HG03039 (cell line): ENCODE measurements at regions not wholly inside any gene's neighbourhood (a gene's known extent, or its start where the extent isn't known, plus 50 kb on each side); places are given as distances from the start of the nearest gene placed in this dataset.
A peak's percentile ranks its signal among the peaks of the same experiment; 100 is the strongest.
"Not testable (repeated sequence)": the region's sequence is repeated elsewhere in the genome, so short reads cannot be mapped to it uniquely, and the experiment has no call there.

Source experiments
- ATAC-seq: cut with Tn5 transposase; IDR thresholded peaks from one replicate; pipeline ENCODE4 v1.9.1; 2021; ENCODE audit warnings: mild to moderate bottlenecking, moderate library complexity; ENCODE audit not compliant: unreplicated experiment

GRCh38 chr16:66176731-66177130 is 189.8 kb upstream of the CDH5 start:
- ATAC-seq: no peak

DNA sequence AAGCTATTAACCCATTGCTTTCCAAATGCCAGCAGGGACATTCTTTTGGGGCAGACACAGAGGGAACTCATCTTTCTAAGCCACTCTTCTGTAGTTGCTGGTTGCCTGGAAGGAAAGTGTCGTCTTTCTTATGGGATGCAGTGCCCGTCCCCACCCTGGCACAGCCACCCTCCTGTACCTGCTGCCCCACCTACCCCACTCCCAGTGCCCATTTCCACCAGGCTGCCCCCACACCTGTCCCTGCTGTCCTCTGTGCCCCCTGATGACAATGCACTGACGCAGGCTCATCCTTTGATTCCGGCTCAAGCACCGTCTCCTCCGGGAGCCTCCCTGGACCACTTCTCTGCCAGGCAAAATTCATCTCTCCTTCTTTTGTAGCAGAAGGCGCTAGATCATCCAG is 190.4 kb upstream of the CDH5 start:
- no peak for ATAC-seq

- ATAC-seq: no peak
Observed at GRCh38 chr16:66175636-66176035, 190.9 kb upstream of the CDH5 start.

- ATAC-seq: no peak
Observed at GRCh38 chr16:66175058-66175457, 191.4 kb upstream of the CDH5 start.

DNA sequence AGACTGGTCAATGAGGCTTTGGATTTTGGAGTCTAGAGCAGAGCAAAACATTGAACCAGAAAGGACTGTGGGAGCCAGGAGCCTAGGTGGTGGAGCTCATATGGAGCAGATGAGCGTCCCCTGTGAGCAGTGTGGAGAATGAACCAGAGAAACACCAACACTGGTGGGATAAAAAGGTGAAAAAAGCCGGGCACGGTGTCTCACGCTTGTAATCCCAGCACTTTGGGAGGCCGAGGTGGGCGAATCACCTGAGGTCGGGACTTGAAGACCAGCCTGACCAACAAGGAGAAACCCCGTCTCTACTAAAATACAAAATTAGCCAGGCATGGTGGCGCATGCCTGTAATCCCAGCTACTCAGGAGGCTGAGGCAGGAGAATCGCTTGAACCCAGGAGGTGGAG is 192.7 kb upstream of the CDH5 start:
- not testable (repeated sequence) for ATAC-seq

DNA sequence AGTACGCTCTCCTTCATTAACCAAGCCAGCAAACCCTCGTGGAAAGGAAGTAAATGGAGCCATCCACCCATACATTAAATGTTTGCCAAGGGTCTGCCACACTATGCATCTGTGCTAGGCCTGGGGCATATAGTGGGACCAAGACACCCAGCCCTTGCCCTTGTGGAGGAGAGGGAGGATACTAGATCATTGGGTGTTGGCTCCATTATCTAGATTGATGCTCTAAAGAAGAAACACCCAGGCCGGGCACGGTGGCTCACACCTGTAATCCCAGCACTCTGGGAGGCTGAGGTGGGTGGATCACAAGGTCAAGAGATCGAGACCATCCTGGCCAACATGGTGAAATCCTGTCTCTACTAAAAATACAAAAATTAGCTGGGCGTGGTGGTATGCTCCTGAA is 193.3 kb upstream of the CDH5 start:
- not testable (repeated sequence) for ATAC-seq

DNA sequence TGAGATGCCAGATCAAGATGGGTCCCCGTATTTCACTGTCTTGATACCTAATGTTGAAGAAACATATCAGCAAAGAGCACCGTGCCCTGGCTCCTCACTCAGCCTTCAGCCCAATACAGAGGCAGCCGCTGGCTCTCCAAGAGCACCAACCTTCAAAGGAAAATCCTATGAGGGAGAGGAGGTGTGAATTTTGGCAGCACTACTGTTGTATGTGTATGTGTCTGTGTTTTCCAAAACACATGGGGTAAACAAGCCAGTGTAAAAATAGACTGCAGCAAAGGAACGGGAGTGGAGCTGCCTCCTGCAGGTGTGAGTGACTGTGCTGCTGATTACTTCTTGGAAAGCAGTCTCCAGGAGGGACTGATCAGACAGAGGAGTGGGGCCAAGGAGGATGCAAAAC is 194.0 kb upstream of the CDH5 start:
- no peak for ATAC-seq

DNA sequence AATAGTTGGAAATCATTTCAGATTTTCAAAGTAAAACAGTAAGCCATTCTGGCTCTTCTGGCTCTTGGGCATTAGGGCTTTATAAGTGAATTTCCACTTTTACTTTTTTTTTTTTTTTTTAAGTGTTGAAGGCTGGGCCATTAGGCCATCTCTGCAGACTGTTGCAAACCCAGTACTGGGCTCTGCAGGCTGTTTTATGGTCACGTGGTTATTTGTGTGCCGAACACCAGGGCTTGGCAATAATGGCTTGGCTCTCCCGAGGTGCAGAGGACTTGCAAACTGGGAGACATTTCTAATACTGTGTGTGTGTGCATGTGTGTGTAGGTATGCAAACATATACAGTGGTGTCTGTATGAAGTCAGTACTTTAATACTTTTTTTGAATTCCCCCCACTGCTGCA is 194.9 kb upstream of the CDH5 start:
- no peak for ATAC-seq

- ATAC-seq: no peak
Observed at GRCh38 chr16:66170989-66171388, 195.5 kb upstream of the CDH5 start.

DNA sequence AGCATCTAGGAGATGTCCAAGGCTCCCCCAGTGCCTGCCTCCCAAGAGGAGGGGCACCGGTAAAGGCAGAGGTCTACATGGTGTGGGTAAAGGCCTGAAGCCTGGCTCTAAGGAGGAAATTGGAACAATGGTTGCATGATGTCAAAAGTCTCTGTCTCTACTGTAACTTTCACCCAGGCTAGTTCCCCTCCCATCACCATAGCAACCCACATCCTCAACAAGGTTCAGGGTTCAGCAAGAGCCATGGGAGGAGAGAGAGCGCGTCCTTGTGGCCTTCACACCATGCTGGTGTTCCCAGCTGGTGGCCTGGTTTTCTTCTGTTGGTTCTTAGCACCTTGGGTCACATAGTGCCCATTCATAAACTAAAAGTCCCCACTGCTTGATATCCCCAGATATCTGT is 196.7 kb upstream of the CDH5 start:
- no peak for ATAC-seq

- no peak for ATAC-seq
Observed at GRCh38 chr16:66168777-66169176, 197.7 kb upstream of the CDH5 start.

- no peak for ATAC-seq
Observed at GRCh38 chr16:66167564-66168291, 198.8 kb upstream of the CDH5 start.

DNA sequence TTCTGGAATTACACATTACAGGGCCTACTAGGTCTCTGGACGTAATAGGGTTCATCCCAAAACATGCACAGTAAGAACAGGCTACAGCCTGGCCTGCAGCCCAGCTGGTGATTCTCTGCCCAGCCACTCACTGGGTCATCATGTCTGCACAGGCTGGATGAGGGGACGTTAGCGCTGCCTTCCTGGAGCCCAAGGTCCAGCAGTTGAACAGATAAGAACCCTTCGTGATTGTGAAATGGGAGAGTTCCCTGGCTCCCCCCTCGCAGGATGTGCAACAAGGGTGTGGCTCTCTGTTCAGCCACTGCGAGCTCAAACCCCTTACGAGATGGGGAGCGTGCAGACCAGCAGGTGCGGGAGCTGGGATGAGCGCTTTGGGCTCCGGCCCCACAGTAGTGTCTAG is 200.0 kb upstream of the CDH5 start:
- ATAC-seq: no peak

- ATAC-seq: no peak
Observed at GRCh38 chr16:66165879-66166278, 200.6 kb upstream of the CDH5 start.

DNA sequence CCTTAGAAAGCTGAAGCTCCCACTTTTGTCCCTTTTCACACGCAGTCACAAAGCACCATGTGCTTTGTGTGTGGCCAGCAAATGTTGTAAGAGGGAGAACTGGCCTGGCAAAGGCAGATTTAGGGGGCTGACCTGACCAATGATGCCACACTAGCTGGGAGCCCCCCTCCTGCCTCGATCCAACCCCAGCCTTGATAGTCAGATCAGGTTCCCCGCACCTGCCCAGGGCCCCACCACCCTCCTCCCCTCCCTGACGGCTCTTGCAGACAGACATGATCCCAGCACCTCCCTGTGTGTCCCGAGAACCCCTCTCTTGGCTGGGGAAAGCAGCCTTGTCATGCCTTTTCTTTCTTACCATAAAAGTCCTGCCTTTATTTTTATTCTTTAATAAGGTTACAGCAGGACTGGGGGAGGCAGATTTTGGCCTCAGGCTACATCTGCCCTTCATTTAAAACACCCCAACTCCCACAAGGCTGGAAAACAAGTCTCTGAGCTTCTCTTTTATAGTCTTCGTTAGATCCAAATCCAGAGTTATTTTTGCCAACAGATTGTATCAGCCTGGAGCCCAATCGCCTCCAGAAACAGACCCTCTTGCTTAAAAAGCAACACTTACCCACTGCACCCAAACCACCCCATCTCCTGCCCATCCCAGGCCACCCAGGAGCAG is 201.8 kb upstream of the CDH5 start:
- no peak for ATAC-seq

DNA sequence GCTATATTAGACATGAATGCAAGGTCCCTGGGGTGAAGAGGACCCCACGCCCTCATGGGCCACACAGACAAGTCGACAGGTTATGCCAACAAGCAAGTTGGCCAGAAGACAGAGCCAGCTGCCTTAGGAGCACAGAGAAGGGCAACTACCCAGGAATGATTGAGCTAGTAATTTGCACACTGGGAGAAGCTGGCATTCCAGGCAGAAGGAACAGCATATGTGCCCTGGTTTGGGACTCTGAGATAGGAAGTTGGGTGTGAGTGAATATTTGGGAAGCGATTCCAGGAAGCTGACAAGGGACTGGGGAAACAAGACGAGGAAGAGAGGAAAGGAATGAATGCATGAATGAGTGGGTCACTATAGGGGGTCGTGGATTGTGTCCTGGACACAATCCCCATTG is 203.7 kb upstream of the CDH5 start:
- ATAC-seq: no peak

DNA sequence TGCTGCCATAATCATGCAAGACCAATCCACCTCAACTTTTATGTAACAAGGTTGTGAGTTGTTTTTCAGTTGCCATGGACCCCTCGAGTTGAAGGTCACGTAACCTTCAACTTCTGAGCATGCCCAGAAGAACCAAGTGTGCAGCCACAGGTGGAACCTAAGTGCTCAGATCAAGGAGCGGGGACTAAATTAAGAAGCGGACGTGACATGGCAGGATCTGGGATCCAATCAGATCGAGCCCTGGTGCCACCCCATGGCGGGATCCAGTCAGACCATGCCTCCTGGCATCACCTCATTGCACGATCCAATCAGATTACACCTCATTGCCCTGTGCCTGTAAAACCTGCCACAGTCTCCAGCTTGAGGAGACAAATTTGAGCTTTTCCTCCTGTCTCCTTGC is 204.5 kb upstream of the CDH5 start:
- ATAC-seq: no peak

- ATAC-seq: no peak
Observed at GRCh38 chr16:66161269-66161668, 205.2 kb upstream of the CDH5 start.

DNA sequence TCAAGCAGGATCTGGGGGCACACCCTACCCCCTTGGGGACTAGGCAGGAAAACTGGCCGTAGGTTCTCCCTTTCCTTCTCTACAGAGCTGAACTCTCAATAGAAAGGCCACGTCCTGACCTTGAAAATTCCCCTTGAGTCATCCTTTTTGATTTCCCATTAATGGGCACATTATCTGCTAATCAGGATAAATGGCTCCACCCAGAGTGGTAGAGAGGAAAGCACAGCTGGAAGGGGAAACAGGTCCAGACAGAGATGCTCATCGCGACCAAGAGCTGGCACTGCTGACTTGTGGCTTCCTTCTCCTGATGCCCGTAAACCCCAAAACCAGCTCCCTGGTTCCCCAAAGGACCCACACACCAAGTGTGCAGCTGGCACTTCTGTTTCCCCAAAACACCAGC is 206.5 kb upstream of the CDH5 start:
- no peak for ATAC-seq

GRCh38 chr16:66156538-66156937 is 210.0 kb upstream of the CDH5 start:
- ATAC-seq: no peak

GRCh38 chr16:66155933-66156332 is 210.6 kb upstream of the CDH5 start:
- ATAC-seq: peak; percentile 77

DNA sequence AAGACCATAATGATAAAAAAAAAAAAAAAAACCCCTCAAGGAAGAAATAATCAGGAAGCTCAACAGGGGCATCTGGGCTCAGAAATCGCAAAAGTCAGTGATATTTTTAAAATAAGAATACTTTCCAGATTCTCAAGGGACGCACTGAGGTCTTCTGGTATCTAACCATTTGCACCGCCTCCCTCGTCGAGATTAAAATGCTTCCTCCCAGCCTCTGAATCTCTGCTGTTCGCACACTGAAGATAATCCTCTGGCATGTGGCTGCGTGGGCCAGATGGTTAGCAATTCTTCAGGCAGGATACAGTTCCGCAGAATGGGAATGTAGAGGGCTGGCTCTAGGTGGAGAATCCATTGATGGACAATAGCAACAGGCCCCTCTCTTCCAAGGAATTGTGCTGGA is 211.7 kb upstream of the CDH5 start:
- ATAC-seq: no peak
